GM18505 (cell line): ENCODE measurements at regions not wholly inside any gene's neighbourhood (a gene's known extent, or its start where the extent isn't known, plus 50 kb on each side); places are given as distances from the start of the nearest gene placed in this dataset.
"Not testable (repeated sequence)": the region's sequence is repeated elsewhere in the genome, so short reads cannot be mapped to it uniquely, and the experiment has no call there.

Experiments
- ATAC-seq: cut with Tn5 transposase; IDR thresholded peaks from one replicate; pipeline ENCODE4 v1.9.1; 2021; ENCODE audit not compliant: unreplicated experiment
- POLR2A ChIP-seq: IDR thresholded peaks from 4 replicates; pipeline ENCODE4 v1.6.1; 2011; ENCODE audit warnings: borderline replicate concordance; ENCODE audit not compliant: insufficient read depth, insufficient read length; ENCODE audit errors: extremely low read depth

GRCh38 chr6:130697995-130698535, 129.1 kb upstream of the SMLR1 start:
- TF ChIP-seq POLR2A, result no peak
- ATAC-seq, result peak; percentile 96

GRCh38 chr6:130699742-130700141, 127.5 kb upstream of the SMLR1 start:
- no peak for ATAC-seq
- no peak for TF ChIP-seq POLR2A

- ATAC-seq, result no peak
- TF ChIP-seq POLR2A, result no peak
Observed at GRCh38 chr6:130700397-130700796, 126.8 kb upstream of the SMLR1 start.

GRCh38 chr6:130708338-130708737, 118.9 kb upstream of the SMLR1 start:
- no peak for ATAC-seq
- no peak for TF ChIP-seq POLR2A

GRCh38 chr6:130711641-130712040, 115.6 kb upstream of the SMLR1 start:
- not testable (repeated sequence) for ATAC-seq

- no peak for TF ChIP-seq POLR2A
Observed at GRCh38 chr6:130713144-130713543, 114.1 kb upstream of the SMLR1 start.

GRCh38 chr6:130715058-130715457, 112.1 kb upstream of the SMLR1 start:
- no peak for TF ChIP-seq POLR2A
- no peak for ATAC-seq

More at GRCh38 chr6:130713144-130713543, 114.1 kb upstream of the SMLR1 start:
- no peak for ATAC-seq

GRCh38 chr6:130716466-130716865, 110.7 kb upstream of the SMLR1 start:
- no peak for TF ChIP-seq POLR2A
- ATAC-seq, result no peak

- no peak for ATAC-seq
- no peak for TF ChIP-seq POLR2A
Observed at GRCh38 chr6:130717657-130718056, 109.5 kb upstream of the SMLR1 start.

GRCh38 chr6:130720076-130720715, 107.0 kb upstream of the SMLR1 start:
- no peak for TF ChIP-seq POLR2A
- ATAC-seq, result no peak

- TF ChIP-seq POLR2A, result no peak
- no peak for ATAC-seq
Observed at GRCh38 chr6:130724089-130724488, 103.1 kb upstream of the SMLR1 start.

- TF ChIP-seq POLR2A, result no peak
- ATAC-seq, result no peak
Observed at GRCh38 chr6:130725551-130725950, 101.7 kb upstream of the SMLR1 start.

GRCh38 chr6:130728064-130728463, 99.1 kb upstream of the SMLR1 start:
- not testable (repeated sequence) for ATAC-seq

GRCh38 chr6:130730600-130730999, 96.6 kb upstream of the SMLR1 start:
- no peak for TF ChIP-seq POLR2A
- no peak for ATAC-seq

- no peak for TF ChIP-seq POLR2A
- no peak for ATAC-seq
Observed at GRCh38 chr6:130734161-130734560, 93.0 kb upstream of the SMLR1 start.
